PFSK-1 (cell line): ENCODE measurements at regions not wholly inside any gene's neighbourhood (a gene's known extent, or its start where the extent isn't known, plus 50 kb on each side); places are given as distances from the start of the nearest gene placed in this dataset.

Source experiments
- FOXP2 ChIP-seq: optimal IDR thresholded peaks from 2 replicates; pipeline ENCODE3; 2011; ENCODE audit warnings: borderline replicate concordance, control low read depth, inconsistent platforms; ENCODE audit not compliant: insufficient read depth; ENCODE audit errors: extremely low read length, extremely low read depth
- POLR2AphosphoS5 ChIP-seq: IDR thresholded peaks from 2 replicates; pipeline ENCODE4 v1.6.1; 2012; ENCODE audit warnings: low read depth, mild to moderate bottlenecking, control low read depth, low read length, moderate library complexity
- REST ChIP-seq, 2 experiments: IDR thresholded peaks; 2 replicates each; pipeline versions ENCODE4 v1.6.1 to v1.8.0; 2011 to 2012; ENCODE audit warnings: low read depth in 2 of 2, low read length in 2 of 2, control low read depth in 1 of 2, inconsistent platforms in 1 of 2, mild to moderate bottlenecking in 1 of 2, moderate library complexity in 1 of 2; ENCODE audit not compliant: insufficient read depth in 1 of 2
- SIN3A ChIP-seq: IDR thresholded peaks from 2 replicates; pipeline ENCODE4 v1.6.1; 2012; ENCODE audit warnings: mild to moderate bottlenecking, low read length, moderate library complexity, borderline replicate concordance; ENCODE audit not compliant: insufficient read depth
- TAF1 ChIP-seq: IDR thresholded peaks from 2 replicates; pipeline ENCODE4 v1.6.1; 2012; ENCODE audit warnings: low read length, control low read depth, borderline replicate concordance; ENCODE audit not compliant: insufficient read depth

- no peak for TF ChIP-seq POLR2AphosphoS5
- TF ChIP-seq REST (IDR thresholded peaks at IDR 0.05; ENCODE audit: insufficient read depth in 1 of 2, low read depth in 2 of 2, low read length in 2 of 2): no peak
- no peak for TF ChIP-seq SIN3A
- no peak for TF ChIP-seq TAF1
- TF ChIP-seq FOXP2: no peak
Observed at GRCh38 chr12:127260531-127260930, 1006.4 kb upstream of the TMEM132C start.
